Peyer's patch (tissue), 4 donors: ENCODE measurements at regions not wholly inside any gene's neighbourhood (a gene's known extent, or its start where the extent isn't known, plus 50 kb on each side); places are given as distances from the start of the nearest gene placed in this dataset.

Experiments used
- CTCF ChIP-seq, 6 experiments: fragments of 450-650 bp in 4 of 6; fragments of 200-600 bp in 2 of 6; sonication (generic) in 1 of 6; IDR thresholded peaks; one replicate each; pipeline ENCODE4 v1.5.1; 2017 to 2019; ENCODE audit warnings: antibody characterized with exemption in 6 of 6, mild to moderate bottlenecking in 3 of 6, moderate library complexity in 1 of 6
- POLR2A ChIP-seq, 2 donors: fragments of 450-650 bp; IDR thresholded peaks; one replicate each; pipeline ENCODE4 v1.5.1; 2017; ENCODE audit warnings: antibody characterized with exemption in 2 of 2, mild to moderate bottlenecking in 2 of 2, moderate library complexity in 2 of 2

- TF ChIP-seq CTCF (IDR thresholded peaks at IDR 0.05) = no peak
- TF ChIP-seq POLR2A (IDR thresholded peaks at IDR 0.05) = no peak
Measured at GRCh38 chr6:148658681-148659430, 88.0 kb upstream of the UST start.
